WTC11 (cell line): ENCODE measurements at regions not wholly inside any gene's neighbourhood (a gene's known extent, or its start where the extent isn't known, plus 50 kb on each side); places are given as distances from the start of the nearest gene placed in this dataset.

Source experiments
- CBFB ChIP-seq: sonication (generic); formaldehyde crosslinking; IDR thresholded peaks from 2 replicates; pipeline ENCODE4 v1.8.1; 2022; ENCODE audit warnings: mild to moderate bottlenecking, low read depth, missing genetic modification reagents
- CREM ChIP-seq: sonication (generic); formaldehyde crosslinking; IDR thresholded peaks from 2 replicates; pipeline ENCODE4 v1.8.1; 2022; ENCODE audit warnings: mild to moderate bottlenecking, missing genetic modification reagents, moderate library complexity
- CTCF ChIP-seq: fragments of 200-600 bp; IDR thresholded peaks from 2 replicates; pipeline ENCODE4 v1.8.0; 2022; ENCODE audit warnings: antibody characterized with exemption
- ZBTB43 ChIP-seq: sonication (generic); formaldehyde crosslinking; IDR thresholded peaks from 2 replicates; pipeline ENCODE4 v1.8.1; 2023; ENCODE audit warnings: mild to moderate bottlenecking, missing genetic modification reagents
- ZNF138 ChIP-seq: sonication (generic); formaldehyde crosslinking; conservative IDR thresholded peaks from 2 replicates; pipeline ENCODE4 v1.8.1; 2022; ENCODE audit warnings: mild to moderate bottlenecking, moderate library complexity, missing genetic modification reagents
- ZNF317 ChIP-seq: sonication (generic); formaldehyde crosslinking; IDR thresholded peaks from 2 replicates; pipeline ENCODE4 v1.8.1; 2023; ENCODE audit warnings: low read depth, mild to moderate bottlenecking, moderate library complexity, missing genetic modification reagents, borderline replicate concordance
- ZNF512 ChIP-seq: sonication (generic); formaldehyde crosslinking; IDR thresholded peaks from 2 replicates; pipeline ENCODE4 v1.8.1; 2022; ENCODE audit warnings: missing genetic modification reagents, borderline replicate concordance

GRCh38 chr5:4188704-4189103, 593.1 kb downstream of the IRX1 start:
- TF ChIP-seq ZBTB43 (CRISPR knock-in tag) (no peak), ZNF317 (CRISPR knock-in tag) (no peak), ZNF138 (CRISPR knock-in tag) (no peak), CTCF (no peak), ZNF512 (CRISPR knock-in tag) (no peak), CBFB (CRISPR knock-in tag) (no peak), CREM (no peak)
